ENCODE measurements at regions not wholly inside any gene's neighbourhood (a gene's known extent, or its start where the extent isn't known, plus 50 kb on each side); places are given as distances from the start of the nearest gene placed in this dataset.
"Not testable (repeated sequence)": the region's sequence is repeated elsewhere in the genome, so short reads cannot be mapped to it uniquely, and the experiment has no call there.

GRCh38 chr1:183081-183480, 268.4 kb downstream of the OR4F29 start:
- not testable (repeated sequence) for H3K36me3 ChIP-seq (ENCODE audit: control insufficient read depth, insufficient read depth, low read length); H3K4me3 ChIP-seq (ENCODE audit: extremely low read depth, insufficient read depth, low read length, poor library complexity, severe bottlenecking); H3K9me3 ChIP-seq (ENCODE audit: control insufficient read depth, low read length); H3K4me1 ChIP-seq (ENCODE audit: control insufficient read depth, insufficient read depth, low read length, poor library complexity, severe bottlenecking); H3K27ac ChIP-seq (ENCODE audit: low read depth, low read length, severe bottlenecking)
- no CpG with 5 or more reads among the region's 10 CpGs for WGBS, 2 experiments (ENCODE audit: insufficient coverage in 2 of 2)

GRCh38 chr1:182631-183030, 268.8 kb downstream of the OR4F29 start:
- not testable (repeated sequence) for H3K4me1 ChIP-seq (ENCODE audit: control insufficient read depth, insufficient read depth, low read length, poor library complexity, severe bottlenecking); H3K4me3 ChIP-seq (ENCODE audit: extremely low read depth, insufficient read depth, low read length, poor library complexity, severe bottlenecking); H3K27ac ChIP-seq (ENCODE audit: low read depth, low read length, severe bottlenecking); H3K36me3 ChIP-seq (ENCODE audit: control insufficient read depth, insufficient read depth, low read length); H3K9me3 ChIP-seq (ENCODE audit: control insufficient read depth, low read length)
- WGBS, 2 experiments (ENCODE audit: insufficient coverage in 2 of 2): 100% methylated on average over 1 to 5 of the region's 7 CpGs

- not testable (repeated sequence) for H3K4me3 ChIP-seq (ENCODE audit: extremely low read depth, insufficient read depth, low read length, poor library complexity, severe bottlenecking); H3K36me3 ChIP-seq (ENCODE audit: control insufficient read depth, insufficient read depth, low read length); H3K27ac ChIP-seq (ENCODE audit: low read depth, low read length, severe bottlenecking); H3K4me1 ChIP-seq (ENCODE audit: control insufficient read depth, insufficient read depth, low read length, poor library complexity, severe bottlenecking); H3K9me3 ChIP-seq (ENCODE audit: control insufficient read depth, low read length)
- 96 to 99% methylated on average over 32 to 41 of the region's 79 CpGs for WGBS, 2 experiments (ENCODE audit: insufficient coverage in 2 of 2)
Observed at GRCh38 chr1:181247-182216, 269.9 kb downstream of the OR4F29 start.

- H3K4me3 ChIP-seq (ENCODE audit: extremely low read depth, insufficient read depth, low read length, poor library complexity, severe bottlenecking); H3K36me3 ChIP-seq (ENCODE audit: control insufficient read depth, insufficient read depth, low read length); H3K4me1 ChIP-seq (ENCODE audit: control insufficient read depth, insufficient read depth, low read length, poor library complexity, severe bottlenecking); H3K27ac ChIP-seq (ENCODE audit: low read depth, low read length, severe bottlenecking); H3K9me3 ChIP-seq (ENCODE audit: control insufficient read depth, low read length): not testable (repeated sequence)
- WGBS, 2 experiments (ENCODE audit: insufficient coverage in 2 of 2): no CpG with 5 or more reads among the region's 28 CpGs
Observed at GRCh38 chr1:180749-181205, 270.7 kb downstream of the OR4F29 start.

- WGBS, 2 experiments (ENCODE audit: insufficient coverage in 2 of 2): 78% methylated on average over 3 of the region's 4 CpGs; no CpG with 5 or more reads in 1 of the 2 experiments
- not testable (repeated sequence) for H3K9me3 ChIP-seq (ENCODE audit: control insufficient read depth, low read length); H3K36me3 ChIP-seq (ENCODE audit: control insufficient read depth, insufficient read depth, low read length); H3K4me3 ChIP-seq (ENCODE audit: extremely low read depth, insufficient read depth, low read length, poor library complexity, severe bottlenecking); H3K27ac ChIP-seq (ENCODE audit: low read depth, low read length, severe bottlenecking); H3K4me1 ChIP-seq (ENCODE audit: control insufficient read depth, insufficient read depth, low read length, poor library complexity, severe bottlenecking)
Observed at GRCh38 chr1:138842-139241, 312.6 kb downstream of the OR4F29 start.

DNA sequence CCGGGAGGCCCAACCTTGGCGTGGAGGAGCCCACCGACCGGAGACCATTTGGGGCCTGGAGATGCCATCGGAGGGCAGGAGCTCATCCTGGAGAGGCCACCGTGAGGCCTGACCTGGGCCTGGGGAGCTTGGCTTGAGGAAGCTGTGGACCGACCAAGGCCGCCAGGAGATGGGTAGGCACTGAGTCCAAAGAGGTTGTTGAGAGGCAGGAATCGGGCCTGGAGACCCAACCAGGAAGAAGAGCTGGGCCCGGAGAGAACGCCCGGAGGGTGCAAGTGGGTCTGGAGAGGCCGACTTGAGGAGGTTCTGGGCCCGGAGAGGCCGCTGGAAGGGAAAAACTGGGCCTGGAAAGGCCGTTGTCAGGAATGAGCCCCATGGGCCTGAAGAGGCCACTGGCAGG, 313.8 kb downstream of the OR4F29 start:
- H3K4me1 ChIP-seq (ENCODE audit: control insufficient read depth, insufficient read depth, low read length, poor library complexity, severe bottlenecking); H3K4me3 ChIP-seq (ENCODE audit: extremely low read depth, insufficient read depth, low read length, poor library complexity, severe bottlenecking); H3K36me3 ChIP-seq (ENCODE audit: control insufficient read depth, insufficient read depth, low read length); H3K9me3 ChIP-seq (ENCODE audit: control insufficient read depth, low read length); H3K27ac ChIP-seq (ENCODE audit: low read depth, low read length, severe bottlenecking): not testable (repeated sequence)
- WGBS, 2 experiments (ENCODE audit: insufficient coverage in 2 of 2): 86% methylated on average over 3 of the region's 16 CpGs; no CpG with 5 or more reads in 1 of the 2 experiments

DNA sequence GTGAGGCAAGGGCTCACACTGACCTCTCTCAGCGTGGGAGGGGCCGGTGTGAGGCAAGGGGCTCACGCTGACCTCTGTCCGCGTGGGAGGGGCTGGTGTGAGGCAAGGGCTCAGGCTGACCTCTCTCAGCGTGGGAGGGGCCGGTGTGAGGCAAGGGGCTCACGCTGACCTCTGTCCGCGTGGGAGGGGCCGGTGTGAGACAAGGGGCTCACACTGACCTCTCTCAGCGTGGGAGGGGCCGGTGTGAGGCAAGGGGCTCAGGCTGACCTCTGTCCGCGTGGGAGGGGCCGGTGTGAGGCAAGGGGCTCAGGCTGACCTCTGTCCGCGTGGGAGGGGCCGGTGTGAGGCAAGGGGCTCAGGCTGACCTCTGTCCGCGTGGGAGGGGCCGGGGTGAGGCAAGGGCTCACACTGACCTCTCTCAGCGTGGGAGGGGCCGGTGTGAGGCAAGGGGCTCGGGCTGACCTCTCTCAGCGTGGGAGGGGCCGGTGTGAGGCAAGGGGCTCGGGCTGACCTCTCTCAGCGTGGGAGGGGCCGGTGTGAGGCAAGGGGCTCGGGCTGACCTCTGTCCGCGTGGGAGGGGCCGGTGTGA, 315.0 kb downstream of the OR4F29 start:
- H3K27ac ChIP-seq (ENCODE audit: low read depth, low read length, severe bottlenecking); H3K4me1 ChIP-seq (ENCODE audit: control insufficient read depth, insufficient read depth, low read length, poor library complexity, severe bottlenecking); H3K36me3 ChIP-seq (ENCODE audit: control insufficient read depth, insufficient read depth, low read length); H3K4me3 ChIP-seq (ENCODE audit: extremely low read depth, insufficient read depth, low read length, poor library complexity, severe bottlenecking); H3K9me3 ChIP-seq (ENCODE audit: control insufficient read depth, low read length): not testable (repeated sequence)
- 91 to 95% methylated on average over 19 to 20 of the region's 34 CpGs for WGBS, 2 experiments (ENCODE audit: insufficient coverage in 2 of 2)

GRCh38 chr1:134936-135335, 316.5 kb downstream of the OR4F29 start:
- not testable (repeated sequence) for H3K36me3 ChIP-seq (ENCODE audit: control insufficient read depth, insufficient read depth, low read length); H3K4me3 ChIP-seq (ENCODE audit: extremely low read depth, insufficient read depth, low read length, poor library complexity, severe bottlenecking); H3K9me3 ChIP-seq (ENCODE audit: control insufficient read depth, low read length); H3K4me1 ChIP-seq (ENCODE audit: control insufficient read depth, insufficient read depth, low read length, poor library complexity, severe bottlenecking); H3K27ac ChIP-seq (ENCODE audit: low read depth, low read length, severe bottlenecking)
- 88 to 93% methylated on average over 9 to 10 of the region's 21 CpGs for WGBS, 2 experiments (ENCODE audit: insufficient coverage in 2 of 2)

GRCh38 chr1:118440-118839, 333.0 kb downstream of the OR4F29 start:
- not testable (repeated sequence) for H3K36me3 ChIP-seq (ENCODE audit: control insufficient read depth, insufficient read depth, low read length); H3K27ac ChIP-seq (ENCODE audit: low read depth, low read length, severe bottlenecking); H3K4me1 ChIP-seq (ENCODE audit: control insufficient read depth, insufficient read depth, low read length, poor library complexity, severe bottlenecking); H3K4me3 ChIP-seq (ENCODE audit: extremely low read depth, insufficient read depth, low read length, poor library complexity, severe bottlenecking); H3K9me3 ChIP-seq (ENCODE audit: control insufficient read depth, low read length)

DNA sequence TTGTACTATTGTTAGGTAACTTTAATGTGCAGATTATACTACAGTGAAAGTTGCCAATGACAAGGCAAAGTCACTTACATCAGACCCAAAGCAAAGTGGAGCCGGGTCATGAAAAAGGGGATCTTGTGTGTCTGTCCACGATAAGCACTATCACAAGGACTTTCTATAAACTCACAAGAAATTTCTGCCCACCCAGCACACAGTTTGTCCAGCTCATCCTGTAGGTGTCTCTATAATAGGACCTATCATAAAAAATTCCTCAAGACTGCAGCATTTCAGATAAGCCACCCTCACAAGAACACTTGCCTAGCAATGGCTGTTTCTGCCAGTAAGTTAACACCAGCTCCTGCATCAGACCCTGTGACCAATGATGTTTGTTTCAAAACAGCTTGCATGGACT, 335.9 kb downstream of the OR4F29 start:
- H3K36me3 ChIP-seq (ENCODE audit: control insufficient read depth, insufficient read depth, low read length); H3K27ac ChIP-seq (ENCODE audit: low read depth, low read length, severe bottlenecking); H3K4me3 ChIP-seq (ENCODE audit: extremely low read depth, insufficient read depth, low read length, poor library complexity, severe bottlenecking); H3K9me3 ChIP-seq (ENCODE audit: control insufficient read depth, low read length); H3K4me1 ChIP-seq (ENCODE audit: control insufficient read depth, insufficient read depth, low read length, poor library complexity, severe bottlenecking): not testable (repeated sequence)
- WGBS, 2 experiments (ENCODE audit: insufficient coverage in 2 of 2): no CpG with 5 or more reads among the region's 2 CpGs

DNA sequence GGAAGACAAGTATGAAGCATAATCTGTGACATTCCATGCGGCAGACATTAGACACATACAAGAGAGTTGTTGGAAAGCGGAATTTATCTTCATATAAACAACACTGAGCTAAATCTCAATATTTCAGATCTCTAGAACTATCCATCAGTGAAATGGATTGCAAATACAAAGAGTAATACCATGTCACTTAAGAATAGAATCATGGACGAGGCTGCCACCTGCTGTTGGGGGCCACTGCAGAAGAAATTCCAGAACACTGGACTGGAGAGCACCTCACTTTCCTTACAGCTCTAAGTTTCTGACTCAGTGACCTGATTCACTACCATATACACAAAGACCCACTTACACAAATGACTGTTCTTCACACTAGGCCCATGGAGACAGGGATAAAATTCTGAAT, 346.7 kb downstream of the OR4F29 start:
- not testable (repeated sequence) for H3K9me3 ChIP-seq (ENCODE audit: control insufficient read depth, low read length); H3K27ac ChIP-seq (ENCODE audit: low read depth, low read length, severe bottlenecking); H3K36me3 ChIP-seq (ENCODE audit: control insufficient read depth, insufficient read depth, low read length); H3K4me3 ChIP-seq (ENCODE audit: extremely low read depth, insufficient read depth, low read length, poor library complexity, severe bottlenecking); H3K4me1 ChIP-seq (ENCODE audit: control insufficient read depth, insufficient read depth, low read length, poor library complexity, severe bottlenecking)
- no CpG with 5 or more reads among the region's 3 CpGs for WGBS, 2 experiments (ENCODE audit: insufficient coverage in 2 of 2)

Data from mesodermal cell (in vitro differentiated cells).